Panc1 (cell line): ENCODE measurements at regions not wholly inside any gene's neighbourhood (a gene's known extent, or its start where the extent isn't known, plus 50 kb on each side); places are given as distances from the start of the nearest gene placed in this dataset.
"Not testable (repeated sequence)": the region's sequence is repeated elsewhere in the genome, so short reads cannot be mapped to it uniquely, and the experiment has no call there.

ENCODE experiments used
- ATAC-seq: fragments of 200-7000 bp; cut with Tn5 transposase; 2 replicates; pipeline ENCODE4 v1.9.1; 2020; ENCODE audit warnings: mild to moderate bottlenecking, moderate library complexity
- BruUV-seq: library from RNA; stranded (reverse); fragments of 400-500 nt; replicated peaks from 2 replicates; lab custom pipeline; 2021; lab: Mats Ljungman, UMichigan
- CTCF ChIA-PET: fragments of 300-600 bp; sonication (Branson Sonifier 250); formaldehyde crosslinking; loops from one replicate; lab custom pipeline; 2022; ENCODE audit warnings: antibody characterized with exemption; lab: Charles Lee
- POLR2A ChIA-PET: fragments of 300-600 bp; sonication (Branson Sonifier 250); formaldehyde crosslinking; loops from one replicate; lab custom pipeline; 2022; ENCODE audit warnings: antibody characterized with exemption; lab: Charles Lee
- DNase-seq: peaks from one replicate; pipeline ENCODE4 v3.0.0-alpha.2; 2010; ENCODE audit warnings: low read depth, low spot score
- H3K27ac ChIP-seq: 2 replicates; pipeline ENCODE4 v1.5.1; 2011; ENCODE audit warnings: mild to moderate bottlenecking, low read length, inconsistent platforms
- H3K27me3 ChIP-seq: fragments of 200-500 bp; sonication (Bioruptor generic); 2 replicates; pipeline ENCODE4 v1.6.0; 2014; ENCODE audit warnings: low read length, inconsistent platforms; ENCODE audit not compliant: control insufficient read depth, insufficient read depth
- H3K36me3 ChIP-seq: fragments of 200-500 bp; sonication (Bioruptor generic); 2 replicates; pipeline ENCODE4 v1.5.1; 2014; ENCODE audit warnings: inconsistent platforms, mild to moderate bottlenecking, low read length, moderate library complexity; ENCODE audit not compliant: control insufficient read depth, insufficient read depth
- H3K4me1 ChIP-seq: 2 replicates; pipeline ENCODE4 v1.5.1; 2011; ENCODE audit warnings: inconsistent platforms, mild to moderate bottlenecking, low read length, moderate library complexity; ENCODE audit not compliant: control insufficient read depth, insufficient read depth
- H3K4me3 ChIP-seq, 2 experiments: 2 replicates each; pipeline ENCODE4 v1.5.1; 2011 to 2012; ENCODE audit warnings: low read depth in 2 of 2, low read length in 2 of 2, mild to moderate bottlenecking in 2 of 2, inconsistent platforms in 1 of 2, moderate library complexity in 1 of 2
- H3K9me3 ChIP-seq: fragments of 200-500 bp; sonication (Bioruptor generic); 2 replicates; pipeline ENCODE4 v1.5.1; 2014; ENCODE audit warnings: low read depth, mild to moderate bottlenecking, inconsistent platforms, low read length, moderate library complexity; ENCODE audit not compliant: control insufficient read depth, insufficient read depth
- CTCF ChIP-seq: fragments of 450-650 bp; IDR thresholded peaks from 2 replicates; pipeline ENCODE4 v1.5.1; 2017; ENCODE audit warnings: mild to moderate bottlenecking
- POLR2AphosphoS5 ChIP-seq: IDR thresholded peaks from 2 replicates; pipeline ENCODE4 v1.6.1; 2012; ENCODE audit warnings: mild to moderate bottlenecking, low read depth, low read length, moderate library complexity
- REST ChIP-seq, 2 experiments: IDR thresholded peaks; 2 replicates each; pipeline ENCODE4 v1.6.1; 2011 to 2012; ENCODE audit warnings: low read depth in 2 of 2, control low read depth in 1 of 2, low read length in 1 of 2, mild to moderate bottlenecking in 1 of 2, moderate library complexity in 1 of 2; ENCODE audit not compliant: insufficient read depth in 1 of 2
- SIN3A ChIP-seq: IDR thresholded peaks from 2 replicates; pipeline ENCODE4 v1.6.1; 2012; ENCODE audit warnings: low read depth, mild to moderate bottlenecking, low read length, moderate library complexity, borderline replicate concordance; ENCODE audit not compliant: insufficient read depth
- TCF7L2 ChIP-seq: IDR thresholded peaks from 2 replicates; pipeline ENCODE4 v1.6.1; 2011; ENCODE audit warnings: mild to moderate bottlenecking, low read depth, low read length, inconsistent platforms
- in situ Hi-C: cut with HindIII; loops from 2 replicates; pipeline ENCODE4 v1.10.0; 2016; ENCODE audit warnings: low sequenced_read_pairs, low pct_unique_long_range_greater_than_20kb
- intact Hi-C: fragments of 100-400 bp; cut with micrococcal nuclease; formaldehyde crosslinking; loops from one replicate; pipeline ENCODE4 v1.10.0; 2022; ENCODE audit not compliant: unreplicated experiment

GRCh38 chr3:74384159-74384558 is 230.3 kb downstream of the CNTN3 start:
- TF ChIP-seq REST (IDR thresholded peaks at IDR 0.05; ENCODE audit: insufficient read depth in 1 of 2, low read depth in 2 of 2, low read length in 1 of 2) (no peak), POLR2AphosphoS5 (no peak), CTCF (no peak), SIN3A (no peak)
- H3K4me3 ChIP-seq, result no peak overlapping the region
- no TSS peak for BruUV-seq
- no peak for DNase-seq
- no peak overlapping the region for H3K27ac ChIP-seq
- no peak for ATAC-seq
- no peaks in the 10 kb centered on the region for H3K27me3 ChIP-seq
- intact Hi-C loops (loop anchor here (2.0 kb wide), 1 partner anchor 15 kb away; no protein-coding TSS in a partner anchor), in situ Hi-C loops (no loop called here)
- H3K36me3 ChIP-seq, result no peaks in the 10 kb centered on the region
- H3K4me1 ChIP-seq, result no peaks in the 10 kb centered on the region
- H3K9me3 ChIP-seq, result no peaks in the 10 kb centered on the region
- ChIA-PET POLR2A (no interaction called here), CTCF (no interaction called here)

- no peak overlapping the region for H3K4me3 ChIP-seq
- CTCF ChIA-PET, result no interaction called here
- POLR2A ChIA-PET, result no interaction called here
- no peaks in the 10 kb centered on the region for H3K9me3 ChIP-seq
- no peaks in the 10 kb centered on the region for H3K4me1 ChIP-seq
- no peak for ATAC-seq
- H3K27me3 ChIP-seq, result no peaks in the 10 kb centered on the region
- H3K27ac ChIP-seq, result no peak overlapping the region
- intact Hi-C loops (no loop called here), in situ Hi-C loops (no loop called here)
- H3K36me3 ChIP-seq, result no peaks in the 10 kb centered on the region
- no peak for DNase-seq
- no TSS peak for BruUV-seq
- TF ChIP-seq POLR2AphosphoS5 (no peak), TCF7L2 (no peak), SIN3A (no peak), REST (IDR thresholded peaks at IDR 0.05; ENCODE audit: insufficient read depth in 1 of 2, low read depth in 2 of 2, low read length in 1 of 2) (no peak), CTCF (no peak)
These were observed 236.8 kb downstream of the CNTN3 start for GRCh38 chr3:74377669-74378068.

- CTCF ChIA-PET, H3K36me3 ChIP-seq, in situ Hi-C loops, BruUV-seq, H3K27ac ChIP-seq, H3K4me3 ChIP-seq, intact Hi-C loops, POLR2A ChIA-PET, H3K4me1 ChIP-seq, H3K27me3 ChIP-seq, ATAC-seq, DNase-seq, H3K9me3 ChIP-seq: not testable (repeated sequence)
These were observed 238.1 kb downstream of the CNTN3 start for GRCh38 chr3:74376323-74376722.
